Epithelial cell of esophagus (primary cell): ENCODE measurements at regions not wholly inside any gene's neighbourhood (a gene's known extent, or its start where the extent isn't known, plus 50 kb on each side); places are given as distances from the start of the nearest gene placed in this dataset.

Experiments used
- DNase-seq: peaks from one replicate; pipeline ENCODE4 v3.0.0; 2010; ENCODE audit warnings: low read depth
- H3K4me3 ChIP-seq: 2 replicates; pipeline ENCODE4 v1.5.1; 2011; ENCODE audit warnings: mild to moderate bottlenecking, low read length, control low read depth
- TF ChIP-seq, protein P1 (sequence below): IDR thresholded peaks from 2 replicates; pipeline ENCODE4 v1.5.1; 2011; ENCODE audit warnings: low read depth, mild to moderate bottlenecking, low read length, control low read depth, inconsistent platforms; ENCODE audit not compliant: insufficient read depth; ENCODE audit errors: missing control alignments

DNA sequence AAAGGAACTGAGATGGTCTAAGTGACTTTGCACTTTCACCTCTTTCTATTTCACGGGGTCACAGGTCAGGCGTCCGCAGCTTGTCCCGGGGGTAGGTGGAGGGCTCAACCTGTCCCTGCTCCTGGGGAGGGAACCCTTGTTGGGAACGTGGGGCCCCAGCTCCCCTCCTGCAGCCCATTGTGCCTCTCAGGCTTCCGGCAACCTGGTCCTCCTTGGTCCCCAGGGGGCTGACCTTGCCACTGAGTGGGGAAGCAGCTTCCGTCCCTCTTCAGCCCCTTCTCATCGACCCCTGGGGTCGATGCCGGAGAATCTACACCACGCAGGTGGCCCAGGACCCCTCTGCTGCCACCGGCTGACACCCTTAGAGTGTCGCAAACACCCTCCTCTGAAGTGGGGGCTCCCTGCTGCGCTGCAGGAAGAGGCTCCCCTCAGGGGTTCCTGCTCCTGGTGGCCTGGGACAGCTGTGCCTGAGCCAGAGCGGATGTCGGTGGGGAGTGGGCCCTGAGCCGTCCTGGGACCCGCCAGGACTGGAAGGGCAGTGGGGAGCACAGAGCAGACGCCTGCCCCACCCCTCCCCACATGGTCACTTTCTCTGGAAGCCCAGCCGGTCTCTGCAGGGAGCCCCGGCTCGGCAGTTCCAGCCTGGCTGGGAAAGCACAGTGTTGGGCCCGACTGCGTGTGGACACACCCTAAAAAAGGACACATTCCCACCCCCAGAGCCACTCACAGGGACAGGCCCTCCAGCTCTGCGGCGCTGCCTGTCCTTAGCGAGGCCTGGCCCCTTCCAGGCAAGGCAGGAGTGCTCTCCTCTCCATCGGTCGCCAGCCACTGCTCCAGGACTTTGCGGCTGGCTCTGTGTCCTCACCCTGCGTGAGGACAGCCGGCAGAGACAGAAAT is 357.5 kb upstream of the SHH start:
- TF ChIP-seq, protein P1, sequence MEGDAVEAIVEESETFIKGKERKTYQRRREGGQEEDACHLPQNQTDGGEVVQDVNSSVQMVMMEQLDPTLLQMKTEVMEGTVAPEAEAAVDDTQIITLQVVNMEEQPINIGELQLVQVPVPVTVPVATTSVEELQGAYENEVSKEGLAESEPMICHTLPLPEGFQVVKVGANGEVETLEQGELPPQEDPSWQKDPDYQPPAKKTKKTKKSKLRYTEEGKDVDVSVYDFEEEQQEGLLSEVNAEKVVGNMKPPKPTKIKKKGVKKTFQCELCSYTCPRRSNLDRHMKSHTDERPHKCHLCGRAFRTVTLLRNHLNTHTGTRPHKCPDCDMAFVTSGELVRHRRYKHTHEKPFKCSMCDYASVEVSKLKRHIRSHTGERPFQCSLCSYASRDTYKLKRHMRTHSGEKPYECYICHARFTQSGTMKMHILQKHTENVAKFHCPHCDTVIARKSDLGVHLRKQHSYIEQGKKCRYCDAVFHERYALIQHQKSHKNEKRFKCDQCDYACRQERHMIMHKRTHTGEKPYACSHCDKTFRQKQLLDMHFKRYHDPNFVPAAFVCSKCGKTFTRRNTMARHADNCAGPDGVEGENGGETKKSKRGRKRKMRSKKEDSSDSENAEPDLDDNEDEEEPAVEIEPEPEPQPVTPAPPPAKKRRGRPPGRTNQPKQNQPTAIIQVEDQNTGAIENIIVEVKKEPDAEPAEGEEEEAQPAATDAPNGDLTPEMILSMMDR = no peak
- no peak overlapping the region for H3K4me3 ChIP-seq
- DNase-seq = no peak

DNA sequence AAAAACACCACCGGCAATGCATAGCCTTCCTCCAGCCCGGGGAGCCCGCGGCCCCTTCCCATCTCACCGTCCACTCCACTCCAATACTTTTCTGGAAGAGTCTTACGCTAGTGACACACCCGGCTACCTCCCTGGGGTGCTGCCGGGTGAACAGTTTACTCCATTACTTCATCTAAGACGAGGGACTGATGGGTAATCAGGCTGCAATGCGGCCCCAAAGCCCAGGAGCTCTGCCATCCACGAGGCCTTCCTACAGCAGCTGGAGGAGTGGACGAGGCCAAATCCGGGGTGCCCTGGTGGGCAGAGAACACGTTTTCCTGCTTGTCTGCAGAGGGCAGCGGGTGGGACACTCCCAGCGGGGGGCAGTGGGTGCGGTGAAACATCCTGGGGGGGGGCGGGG is 356.2 kb upstream of the SHH start:
- DNase-seq = no peak
- no peak overlapping the region for H3K4me3 ChIP-seq
- TF ChIP-seq, protein P1 = no peak

DNA sequence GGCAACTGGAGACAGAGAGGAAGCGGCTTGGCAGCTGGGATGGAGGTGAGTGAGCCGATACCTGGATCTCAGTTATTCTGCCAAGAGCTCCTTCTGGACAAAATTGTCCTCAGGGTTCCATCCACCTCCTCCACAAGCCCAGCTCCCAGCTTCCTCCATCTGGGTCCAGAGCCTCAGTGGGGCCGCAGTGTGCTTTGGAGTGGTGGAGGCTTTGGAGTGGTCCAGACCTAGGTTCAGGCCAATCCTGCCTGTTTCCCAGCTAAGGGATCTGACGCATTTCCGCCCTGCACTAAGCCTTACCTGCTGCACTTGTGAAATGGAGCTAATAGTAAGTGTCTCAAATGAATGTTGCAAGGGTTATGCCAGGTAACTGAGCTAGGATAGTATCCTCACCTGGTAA is 355.7 kb upstream of the SHH start:
- H3K4me3 ChIP-seq = no peak overlapping the region
- TF ChIP-seq, protein P1 = no peak
- DNase-seq = no peak

DNA sequence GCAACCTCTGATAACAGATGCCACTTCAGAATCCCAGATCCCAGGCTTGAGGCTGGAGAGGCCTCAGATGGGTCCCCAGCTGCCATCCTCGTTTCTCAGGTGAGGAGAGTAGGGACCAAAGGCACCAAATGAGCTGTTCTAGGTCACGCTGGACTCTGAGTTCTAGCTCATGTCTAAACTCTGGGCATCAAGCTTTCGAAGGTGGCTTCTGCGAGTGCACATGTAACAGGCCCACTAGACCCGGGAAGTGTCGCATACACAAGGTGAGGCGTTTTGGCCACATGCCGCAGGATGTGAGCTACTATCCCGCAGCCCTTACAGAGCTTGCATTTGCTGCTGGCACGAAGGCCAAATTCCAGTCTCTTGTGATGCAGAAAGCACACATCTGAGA is 355.1 kb upstream of the SHH start:
- no peak overlapping the region for H3K4me3 ChIP-seq
- TF ChIP-seq, protein P1 = no peak
- no peak for DNase-seq

DNA sequence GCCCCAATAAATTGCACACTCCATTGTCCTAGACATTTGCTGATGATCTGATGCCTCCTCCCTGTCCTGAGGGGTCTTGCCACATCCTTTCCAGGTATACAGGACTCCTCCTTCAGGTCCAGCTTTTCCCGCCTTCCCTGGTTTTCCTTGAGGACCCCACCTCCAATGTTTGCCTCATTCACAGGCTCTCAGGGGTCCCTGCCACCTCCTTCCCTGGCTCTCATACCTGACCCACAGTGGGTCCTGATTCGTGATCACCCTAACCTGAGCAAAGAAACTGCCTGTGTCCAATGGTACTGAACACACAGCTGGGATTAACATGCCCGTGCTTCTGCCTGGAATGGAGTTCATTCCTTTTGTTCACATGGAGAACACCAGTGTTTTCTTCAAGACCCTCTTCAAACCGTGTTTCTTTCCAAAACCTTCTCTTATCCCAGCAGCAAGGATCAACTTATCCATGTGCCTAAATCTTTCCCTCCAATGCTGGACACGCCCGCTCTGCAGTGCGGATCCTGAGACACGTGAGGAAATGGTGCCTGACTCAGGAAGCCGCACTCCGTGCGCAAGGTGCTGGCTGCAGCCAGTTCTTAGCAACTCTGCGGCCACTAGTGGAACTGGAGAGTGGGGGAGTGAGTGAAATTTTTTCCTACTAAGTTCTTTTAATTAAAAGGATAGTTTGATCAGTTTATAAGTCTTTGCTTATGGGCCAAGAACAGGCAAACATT is 354.6 kb upstream of the SHH start:
- DNase-seq = no peak
- H3K4me3 ChIP-seq = no peak overlapping the region
- TF ChIP-seq, protein P1 = no peak

DNA sequence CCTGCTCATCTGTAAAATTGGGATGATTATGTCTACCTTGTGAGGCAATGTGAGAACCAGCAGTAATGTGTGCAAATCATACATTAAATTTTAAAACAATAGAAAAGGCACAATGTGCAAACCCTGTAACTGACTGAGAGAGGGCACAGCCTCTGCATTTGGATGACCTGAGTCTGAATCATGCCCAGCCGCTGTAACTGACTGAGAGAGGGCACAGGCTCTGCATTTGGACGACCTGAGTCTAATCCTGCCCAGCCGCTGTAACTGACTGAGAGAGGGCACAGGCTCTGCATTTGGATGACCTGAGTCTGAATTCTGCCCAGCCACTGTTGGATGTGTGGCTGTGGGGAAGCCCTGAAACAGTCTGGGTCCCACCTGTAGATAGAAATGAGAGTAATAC is 351.5 kb upstream of the SHH start:
- no peak for DNase-seq
- H3K4me3 ChIP-seq = no peak overlapping the region
- TF ChIP-seq, protein P1 = no peak
